GM19467 (cell line): ENCODE measurements at regions not wholly inside any gene's neighbourhood (a gene's known extent, or its start where the extent isn't known, plus 50 kb on each side); places are given as distances from the start of the nearest gene placed in this dataset.

Experiments
- ATAC-seq: cut with Tn5 transposase; IDR thresholded peaks from one replicate; pipeline ENCODE4 v1.9.1; 2021; ENCODE audit warnings: mild to moderate bottlenecking, moderate library complexity; ENCODE audit not compliant: unreplicated experiment

- peak; percentile 72 for ATAC-seq
Measured at GRCh38 chr4:74675673-74676279, 118.5 kb downstream of the BTC start.

GRCh38 chr4:74682567-74683359 is 111.6 kb downstream of the BTC start:
- no peak for ATAC-seq

GRCh38 chr4:74692972-74693371 is 101.4 kb downstream of the BTC start:
- ATAC-seq = no peak
